NOMO-1 treated with DMSO at 0.1 percent for 48 hours (cell line): ENCODE measurements at regions not wholly inside any gene's neighbourhood (a gene's known extent, or its start where the extent isn't known, plus 50 kb on each side); places are given as distances from the start of the nearest gene placed in this dataset.

ENCODE experiments used
- DNase-seq: peaks from one replicate; lab custom pipeline; 2025; ENCODE audit not compliant: unreplicated experiment; lab: John Stamatoyannopoulos, UW

GRCh38 chr1:209400351-209401220 is 182.9 kb upstream of the CAMK1G start:
- no peak for DNase-seq

GRCh38 chr1:209402697-209403096 is 180.8 kb upstream of the CAMK1G start:
- peak; percentile 59 for DNase-seq

- no peak for DNase-seq
Measured at GRCh38 chr1:209403921-209404320, 179.6 kb upstream of the CAMK1G start.

- DNase-seq = no peak
Measured at GRCh38 chr1:209404577-209404976, 178.9 kb upstream of the CAMK1G start.

GRCh38 chr1:209405183-209405814 is 178.2 kb upstream of the CAMK1G start:
- peak; percentile 72 for DNase-seq

GRCh38 chr1:209406168-209406567 is 177.3 kb upstream of the CAMK1G start:
- DNase-seq = peak; percentile 7

- DNase-seq = no peak
Measured at GRCh38 chr1:209406595-209406994, 176.9 kb upstream of the CAMK1G start.

GRCh38 chr1:209409780-209410179 is 173.7 kb upstream of the CAMK1G start:
- DNase-seq = peak; percentile 7

GRCh38 chr1:209411491-209411929 is 172.0 kb upstream of the CAMK1G start:
- DNase-seq = peak; percentile 94

- peak; percentile 2 for DNase-seq
Measured at GRCh38 chr1:209412036-209412435, 171.5 kb upstream of the CAMK1G start.

GRCh38 chr1:209412566-209412965 is 170.9 kb upstream of the CAMK1G start:
- DNase-seq = no peak

- DNase-seq = no peak
Measured at GRCh38 chr1:209413062-209413461, 170.5 kb upstream of the CAMK1G start.

- DNase-seq = no peak
Measured at GRCh38 chr1:209414803-209415329, 168.6 kb upstream of the CAMK1G start.

- DNase-seq = no peak
Measured at GRCh38 chr1:209416039-209416438, 167.5 kb upstream of the CAMK1G start.

- no peak for DNase-seq
Measured at GRCh38 chr1:209416716-209417115, 166.8 kb upstream of the CAMK1G start.

- DNase-seq = no peak
Measured at GRCh38 chr1:209417761-209418160, 165.8 kb upstream of the CAMK1G start.

- peak; percentile 17 for DNase-seq
Measured at GRCh38 chr1:209420276-209420675, 163.2 kb upstream of the CAMK1G start.

GRCh38 chr1:209421186-209421585 is 162.3 kb upstream of the CAMK1G start:
- no peak for DNase-seq

GRCh38 chr1:209421978-209422680 is 161.4 kb upstream of the CAMK1G start:
- DNase-seq = no peak

GRCh38 chr1:209425959-209426358 is 157.6 kb upstream of the CAMK1G start:
- no peak for DNase-seq

GRCh38 chr1:209427277-209427676 is 156.2 kb upstream of the CAMK1G start:
- no peak for DNase-seq
